Keratinocyte (primary cell): ENCODE measurements at regions not wholly inside any gene's neighbourhood (a gene's known extent, or its start where the extent isn't known, plus 50 kb on each side); places are given as distances from the start of the nearest gene placed in this dataset.

Source experiments
- DNase-seq: peaks from one replicate; pipeline ENCODE4 v3.0.0-alpha.2; 2011; ENCODE audit warnings: low read depth, missing footprints, low spot score
- FAIRE-seq: peaks from 2 replicates; lab custom pipeline; 2011; peaks lifted over from hg19 to GRCh38; lab: Jason Lieb, UNC
- H2AFZ ChIP-seq: 2 replicates; pipeline ENCODE4 v1.6.0; 2012; ENCODE audit warnings: low read length, control low read depth, inconsistent platforms; ENCODE audit not compliant: control insufficient read depth
- H3K27ac ChIP-seq: 2 replicates; pipeline ENCODE4 v1.5.1; 2011; ENCODE audit warnings: low read length; ENCODE audit not compliant: control insufficient read depth, insufficient read depth
- H3K27me3 ChIP-seq: 3 replicates; pipeline ENCODE4 v1.6.0; 2011; ENCODE audit warnings: low read length; ENCODE audit not compliant: control insufficient read depth, insufficient read depth; ENCODE audit errors: extremely low read depth
- H3K36me3 ChIP-seq, 2 experiments: 2 replicates in 1 of 2; 3 replicates in 1 of 2; pipeline ENCODE4 v1.5.1; 2011; ENCODE audit warnings: low read length in 2 of 2, mild to moderate bottlenecking in 1 of 2; ENCODE audit not compliant: control insufficient read depth in 2 of 2, insufficient read depth in 2 of 2; ENCODE audit errors: extremely low read depth in 1 of 2
- H3K4me1 ChIP-seq: 3 replicates; pipeline ENCODE4 v1.5.1; 2011; ENCODE audit warnings: low read length; ENCODE audit not compliant: control insufficient read depth, insufficient read depth; ENCODE audit errors: extremely low read depth
- H3K4me2 ChIP-seq: 3 replicates; pipeline ENCODE4 v1.6.0; 2011; ENCODE audit warnings: low read depth, low read length; ENCODE audit not compliant: control insufficient read depth, insufficient read depth; ENCODE audit errors: extremely low read depth
- H3K4me3 ChIP-seq, 3 experiments: fragments of 200-600 bp in 1 of 3; sonication (generic) in 1 of 3; 2 replicates in 2 of 3; 3 replicates in 1 of 3; pipeline ENCODE4 v1.5.1; 2011 to 2016; ENCODE audit warnings: low read length in 3 of 3, mild to moderate bottlenecking in 3 of 3, control low read depth in 2 of 3, inconsistent platforms in 1 of 3, low read depth in 1 of 3, mixed read lengths in 1 of 3, mixed run types in 1 of 3, moderate library complexity in 1 of 3; ENCODE audit not compliant: control insufficient read depth in 2 of 3, insufficient read depth in 2 of 3; ENCODE audit errors: extremely low read depth in 1 of 3
- H3K79me2 ChIP-seq: 2 replicates; pipeline ENCODE4 v1.6.0; 2012; ENCODE audit warnings: low read length; ENCODE audit not compliant: control insufficient read depth, insufficient read depth
- H3K9ac ChIP-seq: 3 replicates; pipeline ENCODE4 v1.6.0; 2011; ENCODE audit warnings: low read length; ENCODE audit not compliant: control insufficient read depth, insufficient read depth; ENCODE audit errors: extremely low read depth
- H3K9me1 ChIP-seq: 3 replicates; pipeline ENCODE4 v1.6.0; 2011; ENCODE audit warnings: low read length; ENCODE audit not compliant: control insufficient read depth, insufficient read depth; ENCODE audit errors: extremely low read depth
- H3K9me3 ChIP-seq: 2 replicates; pipeline ENCODE4 v1.5.1; 2012; ENCODE audit warnings: low read depth, low read length; ENCODE audit not compliant: control insufficient read depth
- H4K20me1 ChIP-seq: 3 replicates; pipeline ENCODE4 v1.6.0; 2011; ENCODE audit warnings: low read length; ENCODE audit not compliant: control insufficient read depth, insufficient read depth; ENCODE audit errors: extremely low read depth
- EZH2 ChIP-seq: IDR thresholded peaks from one replicate; pipeline ENCODE4 v1.6.1; 2012; ENCODE audit warnings: inconsistent platforms, mild to moderate bottlenecking, low read length, moderate library complexity
- dilution Hi-C: fragments of 300-500 bp; cut with MboI; formaldehyde crosslinking; loops from one replicate; pipeline ENCODE4 v1.7.0; 2020; ENCODE audit warnings: low sequenced_read_pairs; ENCODE audit not compliant: extremely low pct_ligation_motif_present
- TF ChIP-seq, protein P1 (sequence below), 3 experiments: IDR thresholded peaks in 1 of 3; conservative IDR thresholded peaks in 1 of 3; optimal IDR thresholded peaks in 1 of 3; 2 replicates in 2 of 3; 3 replicates in 1 of 3; pipeline versions ENCODE3 to v1.5.1; 2011; ENCODE audit warnings: low read length in 3 of 3, mild to moderate bottlenecking in 3 of 3, moderate library complexity in 2 of 3, control low read depth in 1 of 3, inconsistent platforms in 1 of 3; ENCODE audit not compliant: insufficient read depth in 2 of 3; ENCODE audit errors: extremely low read depth in 1 of 3

- Histone ChIP-seq H3K36me3 (no peaks in the 10 kb centered on the region), H4K20me1 (no peaks in the 10 kb centered on the region), H3K9ac (no peak overlapping the region), H3K4me3 (no peak overlapping the region), H3K4me2 (no peak overlapping the region), H3K27me3 (no peaks in the 10 kb centered on the region), H3K4me1 (no peaks in the 10 kb centered on the region), H3K79me2 (no peaks in the 10 kb centered on the region), H3K27ac (no peak overlapping the region), H2AFZ (no peak overlapping the region), H3K9me3 (no peaks in the 10 kb centered on the region), H3K9me1 (no peaks in the 10 kb centered on the region)
- DNase-seq (no peak), FAIRE-seq (no peak)
- no peak for TF ChIP-seq EZH2
- TF ChIP-seq, protein P1, sequence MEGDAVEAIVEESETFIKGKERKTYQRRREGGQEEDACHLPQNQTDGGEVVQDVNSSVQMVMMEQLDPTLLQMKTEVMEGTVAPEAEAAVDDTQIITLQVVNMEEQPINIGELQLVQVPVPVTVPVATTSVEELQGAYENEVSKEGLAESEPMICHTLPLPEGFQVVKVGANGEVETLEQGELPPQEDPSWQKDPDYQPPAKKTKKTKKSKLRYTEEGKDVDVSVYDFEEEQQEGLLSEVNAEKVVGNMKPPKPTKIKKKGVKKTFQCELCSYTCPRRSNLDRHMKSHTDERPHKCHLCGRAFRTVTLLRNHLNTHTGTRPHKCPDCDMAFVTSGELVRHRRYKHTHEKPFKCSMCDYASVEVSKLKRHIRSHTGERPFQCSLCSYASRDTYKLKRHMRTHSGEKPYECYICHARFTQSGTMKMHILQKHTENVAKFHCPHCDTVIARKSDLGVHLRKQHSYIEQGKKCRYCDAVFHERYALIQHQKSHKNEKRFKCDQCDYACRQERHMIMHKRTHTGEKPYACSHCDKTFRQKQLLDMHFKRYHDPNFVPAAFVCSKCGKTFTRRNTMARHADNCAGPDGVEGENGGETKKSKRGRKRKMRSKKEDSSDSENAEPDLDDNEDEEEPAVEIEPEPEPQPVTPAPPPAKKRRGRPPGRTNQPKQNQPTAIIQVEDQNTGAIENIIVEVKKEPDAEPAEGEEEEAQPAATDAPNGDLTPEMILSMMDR (optimal IDR thresholded peaks at IDR 0.05 in 1 of 3, IDR thresholded peaks at IDR 0.05 in 1 of 3, conservative IDR thresholded peaks at IDR 0.05 in 1 of 3; ENCODE audit: extremely low read depth in 1 of 3, insufficient read depth in 2 of 3, low read length in 3 of 3): no peak
- dilution Hi-C loops: no loop called here
Observed at GRCh38 chr16:61165797-61166196, 870.4 kb downstream of the CDH8 start.

DNA sequence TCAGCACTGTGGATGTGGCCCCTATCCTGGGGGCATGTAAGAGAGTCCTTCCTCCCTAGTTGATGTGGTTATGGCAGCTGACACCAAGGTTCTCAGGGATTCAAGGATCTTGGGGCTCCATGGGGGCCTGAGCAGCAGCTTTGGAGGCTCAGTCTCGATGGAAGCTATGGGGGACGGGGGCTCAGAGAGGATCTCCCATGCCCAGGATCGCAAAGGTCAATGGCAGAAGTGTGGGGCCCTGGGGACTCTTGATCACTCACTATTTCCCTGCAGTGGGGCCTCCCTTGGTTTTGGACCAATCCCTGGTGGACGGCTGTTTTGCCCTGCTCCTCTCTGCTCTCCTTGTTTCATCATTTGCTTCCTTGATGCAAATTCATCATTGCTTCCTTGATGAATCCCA, 885.9 kb downstream of the CDH8 start:
- Histone ChIP-seq H3K4me2 (no peak overlapping the region), H3K4me1 (no peaks in the 10 kb centered on the region), H3K79me2 (no peaks in the 10 kb centered on the region), H3K36me3 (no peaks in the 10 kb centered on the region), H3K27me3 (no peaks in the 10 kb centered on the region), H2AFZ (no peak overlapping the region), H4K20me1 (no peaks in the 10 kb centered on the region), H3K9ac (no peak overlapping the region), H3K9me1 (no peaks in the 10 kb centered on the region), H3K4me3 (no peak overlapping the region), H3K9me3 (peaks cover 2% of the 10 kb centered on the region), H3K27ac (no peak overlapping the region)
- FAIRE-seq: no peak
- no peak for DNase-seq
- dilution Hi-C loops: no loop called here
- TF ChIP-seq EZH2: no peak
- TF ChIP-seq, protein P1 (optimal IDR thresholded peaks at IDR 0.05 in 1 of 3, IDR thresholded peaks at IDR 0.05 in 1 of 3, conservative IDR thresholded peaks at IDR 0.05 in 1 of 3; ENCODE audit: extremely low read depth in 1 of 3, insufficient read depth in 2 of 3, low read length in 3 of 3): no peak
